ENCODE measurements at regions not wholly inside any gene's neighbourhood (a gene's known extent, or its start where the extent isn't known, plus 50 kb on each side); places are given as distances from the start of the nearest gene placed in this dataset.

GRCh38 chr1:4407851-4408250, 246.6 kb upstream of the AJAP1 start:
- no peaks in the 10 kb centered on the region for H3K9me3 ChIP-seq
- H3K36me3 ChIP-seq, result no peaks in the 10 kb centered on the region
- H3K27me3 ChIP-seq, result peaks cover 0 to 12% (median 0%) of the 10 kb centered on the region in 3 donors
- DNase-seq, result peak in 1 of 2 donors; percentile 20
- WGBS, 5 donors, result 86 to 89% (median 89%) methylated on average over 16 of the region's 16 CpGs
- no peaks in the 10 kb centered on the region for H3K4me1 ChIP-seq
- TF ChIP-seq POLR2A (IDR thresholded peaks at IDR 0.05) (no peak), EP300 (IDR thresholded peaks at IDR 0.05) (no peak), POLR2AphosphoS5 (IDR thresholded peaks at IDR 0.05) (no peak), CTCF (IDR thresholded peaks at IDR 0.05) (no peak)
- intact Hi-C loops (cut with DNase I; ENCODE audit: low total_unique reads), result no loop called here
- H3K27ac ChIP-seq, result no peak overlapping the region
- H3K4me3 ChIP-seq, result no peak overlapping the region

- H3K36me3 ChIP-seq, result no peaks in the 10 kb centered on the region
- DNase-seq, result peak in 1 of 2 donors; percentile 17
- H3K4me3 ChIP-seq, result no peak overlapping the region
- intact Hi-C loops (cut with DNase I; ENCODE audit: low total_unique reads), result no loop called here
- no peaks in the 10 kb centered on the region for H3K4me1 ChIP-seq
- no peaks in the 10 kb centered on the region for H3K9me3 ChIP-seq
- no peak overlapping the region for H3K27ac ChIP-seq
- TF ChIP-seq CTCF (IDR thresholded peaks at IDR 0.05), result no peak
- no peak for TF ChIP-seq POLR2A (IDR thresholded peaks at IDR 0.05)
- no peak for TF ChIP-seq EP300 (IDR thresholded peaks at IDR 0.05)
- TF ChIP-seq POLR2AphosphoS5 (IDR thresholded peaks at IDR 0.05), result no peak
- H3K27me3 ChIP-seq, result peaks cover 0 to 12% (median 0%) of the 10 kb centered on the region in 3 donors
- WGBS, 5 donors, result 63 to 85% (median 76%) methylated on average over 4 of the region's 4 CpGs
These were observed 246.0 kb upstream of the AJAP1 start for GRCh38 chr1:4408380-4408779.

GRCh38 chr1:4411862-4412261, 242.5 kb upstream of the AJAP1 start:
- Histone ChIP-seq H3K9me3 (peaks cover 0 to 8% (median 2%) of the 10 kb centered on the region in 4 donors), H3K36me3 (no peaks in the 10 kb centered on the region), H3K4me3 (no peak overlapping the region), H3K27me3 (peaks cover 0 to 5% (median 0%) of the 10 kb centered on the region in 3 donors), H3K27ac (no peak overlapping the region), H3K4me1 (no peaks in the 10 kb centered on the region)
- DNase-seq, result no peak
- no peak for TF ChIP-seq EP300 (IDR thresholded peaks at IDR 0.05)
- TF ChIP-seq POLR2AphosphoS5 (IDR thresholded peaks at IDR 0.05), result no peak
- no peak for TF ChIP-seq POLR2A (IDR thresholded peaks at IDR 0.05)
- no peak for TF ChIP-seq CTCF (IDR thresholded peaks at IDR 0.05)
- 88 to 94% (median 91%) methylated on average over 15 of the region's 15 CpGs for WGBS, 5 donors
- intact Hi-C loops (cut with DNase I; ENCODE audit: low total_unique reads), result no loop called here

- no peak for DNase-seq
- 83 to 91% (median 89%) methylated on average over 5 of the region's 5 CpGs for WGBS, 5 donors
- peaks cover 0 to 24% (median 10%) of the 10 kb centered on the region in 4 donors for H3K9me3 ChIP-seq
- H3K27ac ChIP-seq, result no peak overlapping the region
- H3K36me3 ChIP-seq, result no peaks in the 10 kb centered on the region
- intact Hi-C loops (cut with DNase I; ENCODE audit: low total_unique reads), result no loop called here
- no peak overlapping the region for H3K4me3 ChIP-seq
- TF ChIP-seq EP300 (IDR thresholded peaks at IDR 0.05), result no peak
- TF ChIP-seq CTCF (IDR thresholded peaks at IDR 0.05), result no peak
- no peak for TF ChIP-seq POLR2A (IDR thresholded peaks at IDR 0.05)
- no peak for TF ChIP-seq POLR2AphosphoS5 (IDR thresholded peaks at IDR 0.05)
- H3K4me1 ChIP-seq, result no peaks in the 10 kb centered on the region
- H3K27me3 ChIP-seq, result peaks cover 0 to 5% (median 0%) of the 10 kb centered on the region in 3 donors
These were observed 238.9 kb upstream of the AJAP1 start for GRCh38 chr1:4415476-4415875.
